PFSK-1 (cell line): ENCODE measurements at regions not wholly inside any gene's neighbourhood (a gene's known extent, or its start where the extent isn't known, plus 50 kb on each side); places are given as distances from the start of the nearest gene placed in this dataset.

Experiments
- SIN3A ChIP-seq: IDR thresholded peaks from 2 replicates; pipeline ENCODE4 v1.6.1; 2012; ENCODE audit warnings: mild to moderate bottlenecking, low read length, moderate library complexity, borderline replicate concordance; ENCODE audit not compliant: insufficient read depth
- TAF1 ChIP-seq: IDR thresholded peaks from 2 replicates; pipeline ENCODE4 v1.6.1; 2012; ENCODE audit warnings: low read length, control low read depth, borderline replicate concordance; ENCODE audit not compliant: insufficient read depth
- TF ChIP-seq, protein P1 (sequence below), 2 experiments: IDR thresholded peaks; 2 replicates each; pipeline versions ENCODE4 v1.6.1 to v1.8.0; 2011 to 2012; ENCODE audit warnings: low read depth in 2 of 2, low read length in 2 of 2, control low read depth in 1 of 2, inconsistent platforms in 1 of 2, mild to moderate bottlenecking in 1 of 2, moderate library complexity in 1 of 2; ENCODE audit not compliant: insufficient read depth in 1 of 2

- TF ChIP-seq, protein P1, sequence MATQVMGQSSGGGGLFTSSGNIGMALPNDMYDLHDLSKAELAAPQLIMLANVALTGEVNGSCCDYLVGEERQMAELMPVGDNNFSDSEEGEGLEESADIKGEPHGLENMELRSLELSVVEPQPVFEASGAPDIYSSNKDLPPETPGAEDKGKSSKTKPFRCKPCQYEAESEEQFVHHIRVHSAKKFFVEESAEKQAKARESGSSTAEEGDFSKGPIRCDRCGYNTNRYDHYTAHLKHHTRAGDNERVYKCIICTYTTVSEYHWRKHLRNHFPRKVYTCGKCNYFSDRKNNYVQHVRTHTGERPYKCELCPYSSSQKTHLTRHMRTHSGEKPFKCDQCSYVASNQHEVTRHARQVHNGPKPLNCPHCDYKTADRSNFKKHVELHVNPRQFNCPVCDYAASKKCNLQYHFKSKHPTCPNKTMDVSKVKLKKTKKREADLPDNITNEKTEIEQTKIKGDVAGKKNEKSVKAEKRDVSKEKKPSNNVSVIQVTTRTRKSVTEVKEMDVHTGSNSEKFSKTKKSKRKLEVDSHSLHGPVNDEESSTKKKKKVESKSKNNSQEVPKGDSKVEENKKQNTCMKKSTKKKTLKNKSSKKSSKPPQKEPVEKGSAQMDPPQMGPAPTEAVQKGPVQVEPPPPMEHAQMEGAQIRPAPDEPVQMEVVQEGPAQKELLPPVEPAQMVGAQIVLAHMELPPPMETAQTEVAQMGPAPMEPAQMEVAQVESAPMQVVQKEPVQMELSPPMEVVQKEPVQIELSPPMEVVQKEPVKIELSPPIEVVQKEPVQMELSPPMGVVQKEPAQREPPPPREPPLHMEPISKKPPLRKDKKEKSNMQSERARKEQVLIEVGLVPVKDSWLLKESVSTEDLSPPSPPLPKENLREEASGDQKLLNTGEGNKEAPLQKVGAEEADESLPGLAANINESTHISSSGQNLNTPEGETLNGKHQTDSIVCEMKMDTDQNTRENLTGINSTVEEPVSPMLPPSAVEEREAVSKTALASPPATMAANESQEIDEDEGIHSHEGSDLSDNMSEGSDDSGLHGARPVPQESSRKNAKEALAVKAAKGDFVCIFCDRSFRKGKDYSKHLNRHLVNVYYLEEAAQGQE (IDR thresholded peaks at IDR 0.05; ENCODE audit: insufficient read depth in 1 of 2, low read depth in 2 of 2, low read length in 2 of 2), result no peak
- TF ChIP-seq SIN3A (no peak), TAF1 (no peak)
Measured at GRCh38 chr21:35646606-35647005, 413.7 kb downstream of the SETD4 start.
